NCI-H510A (cell line): ENCODE measurements at regions not wholly inside any gene's neighbourhood (a gene's known extent, or its start where the extent isn't known, plus 50 kb on each side); places are given as distances from the start of the nearest gene placed in this dataset.

ENCODE experiments used
- DNase-seq: peaks from one replicate; lab custom pipeline; 2025; lab: John Stamatoyannopoulos, UW

DNA sequence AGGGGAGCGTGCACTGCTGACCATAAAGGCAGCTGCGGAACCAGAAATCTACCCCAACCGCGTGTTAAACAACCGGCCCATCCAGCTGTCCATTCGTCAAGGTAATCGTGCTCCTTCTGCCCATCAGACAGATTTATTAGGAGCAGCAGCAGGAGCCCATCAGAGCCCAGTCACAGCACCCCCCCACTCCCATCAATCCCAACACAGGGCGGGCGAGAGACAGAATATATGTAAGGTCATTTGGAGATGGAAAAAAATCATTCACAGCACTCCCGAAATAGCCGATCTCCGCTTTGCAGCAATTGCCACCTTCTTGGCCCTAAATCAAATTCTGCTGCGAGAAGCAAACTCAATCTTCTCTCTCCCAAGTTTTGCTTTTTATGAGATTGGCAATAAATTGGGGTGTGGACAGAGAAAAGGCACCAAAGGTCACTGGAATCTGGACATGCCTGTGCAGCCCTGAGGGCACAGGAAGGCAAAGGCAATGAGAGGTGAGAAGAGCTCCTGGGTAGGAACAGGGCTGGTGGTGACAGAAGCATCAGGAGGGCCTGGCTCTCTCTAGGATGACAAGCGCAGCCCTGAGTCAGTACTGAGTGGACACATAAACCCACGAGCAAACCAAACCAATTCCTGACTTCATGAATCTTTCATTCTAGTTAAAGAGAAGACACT is 145.0 kb upstream of the ZMIZ1 start:
- DNase-seq, result no peak

- peak; percentile 58 for DNase-seq
Measured at GRCh38 chr10:78924319-78925003, 144.3 kb upstream of the ZMIZ1 start.

DNA sequence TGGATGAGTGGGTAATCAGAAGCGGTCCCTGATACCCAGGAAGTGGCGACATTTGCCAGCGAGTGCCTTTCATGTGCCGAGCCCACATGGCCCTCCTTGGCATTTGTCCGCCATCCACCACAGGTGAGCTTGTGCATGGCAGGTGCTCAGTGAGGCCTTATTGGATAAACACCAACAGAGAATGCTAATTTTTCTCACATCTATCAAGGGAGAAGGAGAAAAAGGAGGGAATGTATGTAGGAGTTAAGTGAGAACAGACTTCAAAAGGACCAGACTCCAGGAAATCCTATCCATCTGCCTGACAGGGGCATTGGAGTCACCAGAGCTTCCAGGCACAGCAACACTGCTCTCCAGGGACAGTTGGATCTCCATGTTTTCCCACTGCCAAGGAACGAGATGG is 143.5 kb upstream of the ZMIZ1 start:
- no peak for DNase-seq

DNA sequence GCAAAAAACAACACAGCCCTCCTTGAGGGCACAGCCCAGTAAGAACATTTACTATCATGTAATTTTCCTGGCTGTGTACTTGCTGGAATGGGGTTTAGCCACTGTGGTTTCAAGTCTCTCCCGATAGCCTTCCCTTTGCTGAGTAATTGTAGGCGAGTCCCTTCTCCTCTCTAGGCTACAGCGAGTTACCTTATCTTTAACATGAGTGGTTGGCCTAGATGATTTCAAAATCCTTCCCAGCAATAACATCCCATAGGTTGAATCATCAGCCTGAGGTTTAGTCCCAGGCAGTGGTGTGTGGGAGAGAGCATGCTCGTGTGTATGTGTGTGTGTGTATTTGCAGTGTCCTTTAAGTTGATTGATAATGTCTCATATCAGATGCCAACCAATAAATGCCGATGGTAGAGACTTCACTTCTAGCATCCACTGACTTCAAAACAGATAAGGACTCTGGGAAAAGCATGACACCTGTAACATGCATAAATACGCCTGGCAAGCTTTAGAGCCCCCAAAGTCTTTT is 142.9 kb upstream of the ZMIZ1 start:
- DNase-seq, result no peak

DNA sequence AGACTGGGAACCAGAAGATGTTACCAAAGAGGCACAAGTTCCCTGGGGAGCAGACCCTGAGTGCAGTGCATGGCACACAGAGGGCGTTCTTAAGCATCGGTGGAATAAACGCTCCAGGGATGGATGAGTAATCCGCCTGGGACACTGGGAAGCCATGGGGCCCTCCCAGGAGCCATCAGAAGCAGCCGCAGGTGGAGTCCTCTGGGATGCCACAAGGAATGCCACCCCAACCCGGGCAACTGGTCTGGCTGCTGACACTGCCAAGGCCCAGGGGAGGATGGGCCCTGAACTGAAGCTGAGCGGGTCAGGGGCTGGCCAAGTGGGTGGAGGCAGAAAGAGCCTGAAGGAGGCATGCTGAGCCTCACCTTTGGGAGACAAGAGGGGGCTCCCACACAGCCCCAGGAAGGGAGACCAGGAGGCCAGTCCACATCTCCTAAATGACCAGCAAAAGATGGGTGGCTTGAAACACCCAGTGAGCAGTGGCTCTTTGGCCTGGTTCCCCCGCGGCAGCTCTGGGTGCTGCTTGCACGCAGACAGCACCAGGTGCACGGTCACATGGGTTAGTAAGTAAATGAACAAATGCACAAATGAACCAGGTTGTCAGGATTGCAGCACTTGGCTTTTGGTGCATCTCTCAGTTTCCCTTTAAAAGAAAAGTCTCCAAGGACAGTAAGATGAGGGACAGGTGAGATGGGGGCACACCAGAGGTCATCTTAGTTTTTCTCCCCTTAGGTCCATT is 141.3 kb upstream of the ZMIZ1 start:
- DNase-seq, result peak; percentile 56

- DNase-seq, result no peak
Measured at GRCh38 chr10:78928330-78928729, 140.4 kb upstream of the ZMIZ1 start.

DNA sequence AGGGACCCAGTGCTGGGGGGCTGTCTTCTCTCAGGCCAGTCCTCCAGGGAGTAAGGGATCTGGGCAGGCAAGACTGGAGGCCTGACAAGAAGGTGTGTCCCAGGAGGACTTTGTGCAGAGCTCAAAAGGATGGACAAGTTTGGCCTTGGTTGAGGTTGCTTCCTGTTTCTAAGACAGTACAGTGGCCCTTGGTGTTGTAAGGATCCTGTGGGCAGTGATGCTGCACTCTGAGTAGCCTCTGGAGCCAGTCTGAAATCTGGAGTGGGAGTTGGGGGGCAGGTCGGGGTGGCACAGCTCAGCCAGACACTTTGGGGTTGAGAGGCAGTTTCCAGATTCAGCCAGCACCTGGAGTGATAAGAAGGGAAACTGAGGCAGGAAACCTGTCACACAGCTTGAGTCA is 139.2 kb upstream of the ZMIZ1 start:
- no peak for DNase-seq

- no peak for DNase-seq
Measured at GRCh38 chr10:78931321-78932053, 137.3 kb upstream of the ZMIZ1 start.

- DNase-seq, result no peak
Measured at GRCh38 chr10:78932054-78932386, 136.7 kb upstream of the ZMIZ1 start.

DNA sequence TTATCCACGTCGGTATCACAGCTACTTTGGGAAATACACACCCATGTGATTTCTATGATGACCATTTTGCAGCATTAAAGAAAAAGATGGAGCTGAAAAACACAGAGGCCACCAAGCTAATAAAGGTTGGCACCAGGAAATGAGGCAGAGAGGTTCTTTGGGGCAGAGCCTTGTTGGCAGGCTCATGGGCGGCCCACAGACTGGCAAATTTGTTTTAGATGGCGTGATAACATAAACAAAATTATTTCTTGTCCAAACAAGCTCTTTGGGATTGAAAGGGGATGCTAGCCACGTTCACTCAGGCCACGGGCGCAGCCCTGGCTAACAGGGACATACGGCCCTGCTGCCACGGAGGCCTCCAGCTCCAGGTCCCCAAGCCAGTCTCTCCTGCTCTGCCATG is 135.9 kb upstream of the ZMIZ1 start:
- no peak for DNase-seq

- DNase-seq, result no peak
Measured at GRCh38 chr10:78933828-78934531, 134.8 kb upstream of the ZMIZ1 start.

- DNase-seq, result no peak
Measured at GRCh38 chr10:78934532-78934898, 134.3 kb upstream of the ZMIZ1 start.

GRCh38 chr10:78934994-78935602 is 133.7 kb upstream of the ZMIZ1 start:
- DNase-seq, result no peak

DNA sequence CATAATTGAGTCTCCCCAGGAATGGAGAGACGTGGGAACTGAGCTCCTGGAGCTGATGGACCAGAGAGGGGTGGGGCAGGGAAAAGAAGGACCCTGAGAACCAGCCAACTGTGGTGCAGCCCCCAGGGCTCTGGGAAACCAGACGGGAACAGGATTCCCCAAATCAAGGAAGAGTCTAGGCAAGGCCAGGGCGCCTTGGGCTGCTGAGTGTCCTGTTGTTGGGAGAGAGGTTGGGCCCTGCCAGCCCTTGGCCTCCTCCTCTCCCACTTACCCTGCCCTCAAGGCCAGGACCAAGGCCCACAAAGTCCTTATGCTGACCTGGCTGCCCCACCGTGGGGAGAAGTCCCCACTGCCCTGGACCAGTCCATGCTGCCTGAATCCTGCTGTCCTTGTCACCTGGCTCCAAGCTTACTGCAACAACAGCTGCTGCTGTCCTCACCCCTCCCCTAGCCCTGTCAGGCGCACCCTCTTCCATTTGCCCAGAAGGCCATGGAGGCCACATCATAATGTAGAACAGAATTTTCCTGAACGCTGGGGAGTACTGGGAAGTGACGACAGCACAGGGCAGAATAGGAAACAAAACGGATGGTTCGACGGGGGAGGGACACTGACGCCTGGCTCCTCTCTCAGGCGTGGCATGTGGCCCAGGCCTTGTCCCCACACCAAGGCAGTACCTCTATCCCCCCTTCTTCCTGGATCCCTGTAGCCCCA is 132.9 kb upstream of the ZMIZ1 start:
- no peak for DNase-seq

DNA sequence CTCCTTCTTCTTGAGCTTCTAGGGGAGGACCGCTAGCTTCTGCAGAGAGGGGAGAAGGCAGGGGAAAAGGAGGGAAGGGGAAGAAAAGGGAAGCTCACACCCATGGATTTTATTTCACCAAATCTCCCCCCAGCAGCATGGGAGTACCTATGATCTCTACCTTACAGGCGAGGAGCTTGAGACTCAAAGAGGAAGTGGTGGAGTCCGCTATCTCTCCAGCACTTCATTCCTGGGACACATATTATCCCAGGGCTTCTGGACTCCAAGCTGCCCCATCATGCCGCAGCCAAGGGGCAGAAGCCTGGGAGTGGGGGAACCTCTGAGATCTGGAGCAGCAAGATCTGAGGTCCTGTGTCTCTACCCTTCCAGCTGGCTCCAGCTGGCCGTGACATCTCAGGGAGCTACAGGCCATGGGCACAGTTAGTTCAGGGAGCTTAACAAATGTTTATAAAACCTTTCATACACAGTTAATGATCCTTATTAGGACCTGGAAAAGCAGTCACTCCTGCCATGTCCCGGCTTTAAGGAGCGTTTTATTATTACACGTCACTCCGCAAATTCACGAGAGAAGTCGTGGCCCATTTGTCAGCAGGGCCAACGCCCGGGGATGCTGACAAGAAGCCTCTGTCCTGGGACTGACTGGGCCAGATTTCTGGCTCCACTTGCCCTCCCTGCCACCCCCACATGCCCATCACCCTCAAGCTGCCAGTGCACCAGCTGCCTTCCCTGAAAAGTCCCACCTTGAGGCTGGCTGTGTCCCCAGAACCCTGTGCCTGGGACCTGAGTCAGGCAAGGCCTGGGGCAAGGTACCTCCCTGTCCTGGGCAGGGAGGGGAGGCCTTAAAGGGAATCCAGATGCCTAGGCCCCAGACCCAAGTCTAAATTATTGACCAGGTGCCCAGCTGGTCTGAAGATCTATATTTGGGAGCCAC is 132.1 kb upstream of the ZMIZ1 start:
- no peak for DNase-seq

DNA sequence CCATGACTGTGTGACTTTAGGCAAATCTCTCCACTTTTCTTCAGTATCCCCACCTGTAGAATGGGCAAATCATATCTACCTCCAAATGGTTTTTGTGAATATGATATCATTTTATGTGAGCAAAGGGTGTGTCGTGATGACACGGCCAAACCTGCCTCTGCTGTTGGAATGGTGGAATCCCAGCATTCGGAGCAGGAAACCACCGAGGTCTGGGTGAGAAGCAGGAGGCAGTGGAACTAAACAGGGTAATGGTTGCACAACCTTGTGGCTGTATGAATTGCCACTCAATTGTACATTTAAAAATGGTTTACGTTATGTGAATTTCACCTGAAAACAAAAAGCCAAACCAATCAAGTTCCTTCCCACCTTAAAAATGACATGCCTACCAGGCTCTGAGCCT is 131.4 kb upstream of the ZMIZ1 start:
- no peak for DNase-seq

GRCh38 chr10:78937800-78938694 is 130.7 kb upstream of the ZMIZ1 start:
- DNase-seq, result no peak
